WI38 (cell line): ENCODE measurements at regions not wholly inside any gene's neighbourhood (a gene's known extent, or its start where the extent isn't known, plus 50 kb on each side); places are given as distances from the start of the nearest gene placed in this dataset.

Experiments
- H3K4me3 ChIP-seq: 2 replicates; pipeline ENCODE4 v1.5.1; 2011; ENCODE audit warnings: low read depth, mild to moderate bottlenecking, control low read depth, low read length
- CTCF ChIP-seq: IDR thresholded peaks from 2 replicates; pipeline ENCODE4 v1.5.1; 2012; ENCODE audit warnings: low read depth, mild to moderate bottlenecking, control low read depth, low read length

GRCh38 chrX:21056622-21057021 lies 317.6 kb upstream of the CNKSR2 start:
- TF ChIP-seq CTCF = no peak
- H3K4me3 ChIP-seq = no peak overlapping the region

GRCh38 chrX:21047034-21047455 lies 327.2 kb upstream of the CNKSR2 start:
- TF ChIP-seq CTCF = no peak
- H3K4me3 ChIP-seq = no peak overlapping the region

GRCh38 chrX:21014326-21014725 lies 359.9 kb upstream of the CNKSR2 start:
- no peak for TF ChIP-seq CTCF
- no peak overlapping the region for H3K4me3 ChIP-seq

GRCh38 chrX:21004835-21005234 lies 369.4 kb upstream of the CNKSR2 start:
- no peak overlapping the region for H3K4me3 ChIP-seq
- no peak for TF ChIP-seq CTCF

- no peak for TF ChIP-seq CTCF
- H3K4me3 ChIP-seq = no peak overlapping the region
Measured at GRCh38 chrX:20995829-20996228, 378.4 kb upstream of the CNKSR2 start.

- H3K4me3 ChIP-seq = no peak overlapping the region
- TF ChIP-seq CTCF = no peak
Measured at GRCh38 chrX:20989361-20989760, 384.9 kb upstream of the CNKSR2 start.

GRCh38 chrX:20988804-20989203 lies 385.4 kb upstream of the CNKSR2 start:
- H3K4me3 ChIP-seq = no peak overlapping the region
- TF ChIP-seq CTCF = no peak
